Panc1 (cell line): ENCODE measurements at regions not wholly inside any gene's neighbourhood (a gene's known extent, or its start where the extent isn't known, plus 50 kb on each side); places are given as distances from the start of the nearest gene placed in this dataset.

Experiments
- ATAC-seq: fragments of 200-7000 bp; cut with Tn5 transposase; 2 replicates; pipeline ENCODE4 v1.9.1; 2020; ENCODE audit warnings: mild to moderate bottlenecking, moderate library complexity
- BruUV-seq: library from RNA; stranded (reverse); fragments of 400-500 nt; replicated peaks from 2 replicates; lab custom pipeline; 2021; lab: Mats Ljungman, UMichigan
- CTCF ChIA-PET: fragments of 300-600 bp; sonication (Branson Sonifier 250); formaldehyde crosslinking; loops from one replicate; lab custom pipeline; 2022; ENCODE audit warnings: antibody characterized with exemption; lab: Charles Lee
- POLR2A ChIA-PET: fragments of 300-600 bp; sonication (Branson Sonifier 250); formaldehyde crosslinking; loops from one replicate; lab custom pipeline; 2022; ENCODE audit warnings: antibody characterized with exemption; lab: Charles Lee
- DNase-seq: peaks from one replicate; pipeline ENCODE4 v3.0.0-alpha.2; 2010; ENCODE audit warnings: low read depth, low spot score
- H3K27ac ChIP-seq: 2 replicates; pipeline ENCODE4 v1.5.1; 2011; ENCODE audit warnings: mild to moderate bottlenecking, low read length, inconsistent platforms
- H3K27me3 ChIP-seq: fragments of 200-500 bp; sonication (Bioruptor generic); 2 replicates; pipeline ENCODE4 v1.6.0; 2014; ENCODE audit warnings: low read length, inconsistent platforms; ENCODE audit not compliant: control insufficient read depth, insufficient read depth
- H3K36me3 ChIP-seq: fragments of 200-500 bp; sonication (Bioruptor generic); 2 replicates; pipeline ENCODE4 v1.5.1; 2014; ENCODE audit warnings: inconsistent platforms, mild to moderate bottlenecking, low read length, moderate library complexity; ENCODE audit not compliant: control insufficient read depth, insufficient read depth
- H3K4me1 ChIP-seq: 2 replicates; pipeline ENCODE4 v1.5.1; 2011; ENCODE audit warnings: inconsistent platforms, mild to moderate bottlenecking, low read length, moderate library complexity; ENCODE audit not compliant: control insufficient read depth, insufficient read depth
- H3K4me3 ChIP-seq, 2 experiments: 2 replicates each; pipeline ENCODE4 v1.5.1; 2011 to 2012; ENCODE audit warnings: low read depth in 2 of 2, low read length in 2 of 2, mild to moderate bottlenecking in 2 of 2, inconsistent platforms in 1 of 2, moderate library complexity in 1 of 2
- H3K9me3 ChIP-seq: fragments of 200-500 bp; sonication (Bioruptor generic); 2 replicates; pipeline ENCODE4 v1.5.1; 2014; ENCODE audit warnings: low read depth, mild to moderate bottlenecking, inconsistent platforms, low read length, moderate library complexity; ENCODE audit not compliant: control insufficient read depth, insufficient read depth
- POLR2AphosphoS5 ChIP-seq: IDR thresholded peaks from 2 replicates; pipeline ENCODE4 v1.6.1; 2012; ENCODE audit warnings: mild to moderate bottlenecking, low read depth, low read length, moderate library complexity
- SIN3A ChIP-seq: IDR thresholded peaks from 2 replicates; pipeline ENCODE4 v1.6.1; 2012; ENCODE audit warnings: low read depth, mild to moderate bottlenecking, low read length, moderate library complexity, borderline replicate concordance; ENCODE audit not compliant: insufficient read depth
- TCF7L2 ChIP-seq: IDR thresholded peaks from 2 replicates; pipeline ENCODE4 v1.6.1; 2011; ENCODE audit warnings: mild to moderate bottlenecking, low read depth, low read length, inconsistent platforms
- in situ Hi-C: cut with HindIII; loops from 2 replicates; pipeline ENCODE4 v1.10.0; 2016; ENCODE audit warnings: low sequenced_read_pairs, low pct_unique_long_range_greater_than_20kb
- intact Hi-C: fragments of 100-400 bp; cut with micrococcal nuclease; formaldehyde crosslinking; loops from one replicate; pipeline ENCODE4 v1.10.0; 2022; ENCODE audit not compliant: unreplicated experiment
- TF ChIP-seq, protein P1 (sequence below): fragments of 450-650 bp; IDR thresholded peaks from 2 replicates; pipeline ENCODE4 v1.5.1; 2017; ENCODE audit warnings: mild to moderate bottlenecking
- TF ChIP-seq, protein P2 (sequence below), 2 experiments: IDR thresholded peaks; 2 replicates each; pipeline ENCODE4 v1.6.1; 2011 to 2012; ENCODE audit warnings: low read depth in 2 of 2, control low read depth in 1 of 2, low read length in 1 of 2, mild to moderate bottlenecking in 1 of 2, moderate library complexity in 1 of 2; ENCODE audit not compliant: insufficient read depth in 1 of 2

DNA sequence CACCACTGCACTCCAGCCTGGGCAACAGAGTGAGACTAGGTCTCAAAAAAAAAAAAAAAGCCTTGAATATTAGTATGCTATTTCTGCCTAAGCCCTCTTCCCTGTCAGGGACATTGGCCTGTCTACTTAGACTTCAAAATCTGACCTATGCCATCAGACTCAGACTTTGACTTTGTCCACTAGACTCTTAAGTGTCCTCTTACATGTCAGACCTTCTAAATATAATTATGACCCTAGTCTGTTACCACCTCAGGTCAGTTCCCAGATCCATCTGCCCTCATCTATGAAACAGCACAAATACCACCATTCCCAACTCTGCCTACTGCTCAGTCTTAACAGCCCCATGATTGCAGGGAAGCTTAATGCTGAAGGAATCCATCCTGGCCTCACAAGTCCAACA, 244.6 kb downstream of the ZEB2 start:
- Histone ChIP-seq H3K27me3 (no peaks in the 10 kb centered on the region), H3K4me1 (no peaks in the 10 kb centered on the region), H3K27ac (no peak overlapping the region), H3K4me3 (no peak overlapping the region), H3K36me3 (no peaks in the 10 kb centered on the region), H3K9me3 (no peaks in the 10 kb centered on the region)
- BruUV-seq, result no TSS peak
- POLR2A ChIA-PET, result no interaction called here
- CTCF ChIA-PET, result no interaction called here
- no peak for DNase-seq
- in situ Hi-C loops (no loop called here), intact Hi-C loops (no loop called here)
- TF ChIP-seq, protein P1, sequence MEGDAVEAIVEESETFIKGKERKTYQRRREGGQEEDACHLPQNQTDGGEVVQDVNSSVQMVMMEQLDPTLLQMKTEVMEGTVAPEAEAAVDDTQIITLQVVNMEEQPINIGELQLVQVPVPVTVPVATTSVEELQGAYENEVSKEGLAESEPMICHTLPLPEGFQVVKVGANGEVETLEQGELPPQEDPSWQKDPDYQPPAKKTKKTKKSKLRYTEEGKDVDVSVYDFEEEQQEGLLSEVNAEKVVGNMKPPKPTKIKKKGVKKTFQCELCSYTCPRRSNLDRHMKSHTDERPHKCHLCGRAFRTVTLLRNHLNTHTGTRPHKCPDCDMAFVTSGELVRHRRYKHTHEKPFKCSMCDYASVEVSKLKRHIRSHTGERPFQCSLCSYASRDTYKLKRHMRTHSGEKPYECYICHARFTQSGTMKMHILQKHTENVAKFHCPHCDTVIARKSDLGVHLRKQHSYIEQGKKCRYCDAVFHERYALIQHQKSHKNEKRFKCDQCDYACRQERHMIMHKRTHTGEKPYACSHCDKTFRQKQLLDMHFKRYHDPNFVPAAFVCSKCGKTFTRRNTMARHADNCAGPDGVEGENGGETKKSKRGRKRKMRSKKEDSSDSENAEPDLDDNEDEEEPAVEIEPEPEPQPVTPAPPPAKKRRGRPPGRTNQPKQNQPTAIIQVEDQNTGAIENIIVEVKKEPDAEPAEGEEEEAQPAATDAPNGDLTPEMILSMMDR, result no peak
- TF ChIP-seq, protein P2, sequence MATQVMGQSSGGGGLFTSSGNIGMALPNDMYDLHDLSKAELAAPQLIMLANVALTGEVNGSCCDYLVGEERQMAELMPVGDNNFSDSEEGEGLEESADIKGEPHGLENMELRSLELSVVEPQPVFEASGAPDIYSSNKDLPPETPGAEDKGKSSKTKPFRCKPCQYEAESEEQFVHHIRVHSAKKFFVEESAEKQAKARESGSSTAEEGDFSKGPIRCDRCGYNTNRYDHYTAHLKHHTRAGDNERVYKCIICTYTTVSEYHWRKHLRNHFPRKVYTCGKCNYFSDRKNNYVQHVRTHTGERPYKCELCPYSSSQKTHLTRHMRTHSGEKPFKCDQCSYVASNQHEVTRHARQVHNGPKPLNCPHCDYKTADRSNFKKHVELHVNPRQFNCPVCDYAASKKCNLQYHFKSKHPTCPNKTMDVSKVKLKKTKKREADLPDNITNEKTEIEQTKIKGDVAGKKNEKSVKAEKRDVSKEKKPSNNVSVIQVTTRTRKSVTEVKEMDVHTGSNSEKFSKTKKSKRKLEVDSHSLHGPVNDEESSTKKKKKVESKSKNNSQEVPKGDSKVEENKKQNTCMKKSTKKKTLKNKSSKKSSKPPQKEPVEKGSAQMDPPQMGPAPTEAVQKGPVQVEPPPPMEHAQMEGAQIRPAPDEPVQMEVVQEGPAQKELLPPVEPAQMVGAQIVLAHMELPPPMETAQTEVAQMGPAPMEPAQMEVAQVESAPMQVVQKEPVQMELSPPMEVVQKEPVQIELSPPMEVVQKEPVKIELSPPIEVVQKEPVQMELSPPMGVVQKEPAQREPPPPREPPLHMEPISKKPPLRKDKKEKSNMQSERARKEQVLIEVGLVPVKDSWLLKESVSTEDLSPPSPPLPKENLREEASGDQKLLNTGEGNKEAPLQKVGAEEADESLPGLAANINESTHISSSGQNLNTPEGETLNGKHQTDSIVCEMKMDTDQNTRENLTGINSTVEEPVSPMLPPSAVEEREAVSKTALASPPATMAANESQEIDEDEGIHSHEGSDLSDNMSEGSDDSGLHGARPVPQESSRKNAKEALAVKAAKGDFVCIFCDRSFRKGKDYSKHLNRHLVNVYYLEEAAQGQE (IDR thresholded peaks at IDR 0.05; ENCODE audit: insufficient read depth in 1 of 2, low read depth in 2 of 2, low read length in 1 of 2), result no peak
- TF ChIP-seq POLR2AphosphoS5, result no peak
- TF ChIP-seq SIN3A, result no peak
- no peak for TF ChIP-seq TCF7L2
- ATAC-seq, result no peak

DNA sequence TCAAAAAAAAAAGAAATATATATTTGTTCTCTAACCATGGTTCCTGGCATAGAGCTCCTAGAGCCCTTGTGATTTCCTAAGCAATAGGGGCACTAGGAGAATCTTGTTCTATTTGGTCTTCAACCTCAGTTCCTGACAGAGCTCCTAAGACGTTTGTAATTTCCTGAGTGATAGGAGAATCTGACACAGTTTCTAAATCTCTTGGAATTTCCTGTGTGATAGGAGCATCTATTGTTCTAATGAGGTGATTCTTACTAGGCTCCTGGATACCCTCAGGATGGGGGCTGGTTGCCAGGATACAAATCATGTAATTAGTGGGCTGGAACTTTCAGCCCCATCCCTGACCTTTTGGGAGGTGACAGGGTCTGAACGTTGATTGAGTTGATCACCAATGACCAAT, 245.8 kb downstream of the ZEB2 start:
- TF ChIP-seq, protein P2 (IDR thresholded peaks at IDR 0.05; ENCODE audit: insufficient read depth in 1 of 2, low read depth in 2 of 2, low read length in 1 of 2), result no peak
- TF ChIP-seq, protein P1, result no peak
- TF ChIP-seq SIN3A (no peak), POLR2AphosphoS5 (no peak), TCF7L2 (no peak)
- no peaks in the 10 kb centered on the region for H3K36me3 ChIP-seq
- in situ Hi-C loops, result no loop called here
- no TSS peak for BruUV-seq
- intact Hi-C loops, result no loop called here
- no peaks in the 10 kb centered on the region for H3K4me1 ChIP-seq
- H3K4me3 ChIP-seq, result no peak overlapping the region
- POLR2A ChIA-PET, result no interaction called here
- CTCF ChIA-PET, result no interaction called here
- DNase-seq (no peak), ATAC-seq (no peak)
- no peaks in the 10 kb centered on the region for H3K9me3 ChIP-seq
- no peak overlapping the region for H3K27ac ChIP-seq
- no peaks in the 10 kb centered on the region for H3K27me3 ChIP-seq
